Liver (tissue), 8 donors: ENCODE measurements at regions not wholly inside any gene's neighbourhood (a gene's known extent, or its start where the extent isn't known, plus 50 kb on each side); places are given as distances from the start of the nearest gene placed in this dataset.

Source experiments
- DNase-seq: peaks from one replicate; pipeline ENCODE4 v3.0.0-alpha.2; 2017; ENCODE audit warnings: low spot score
- H3K27ac ChIP-seq, 2 donors: one replicate each; pipeline ENCODE4 v1.7.0; 2013; ENCODE audit warnings: inconsistent platforms in 2 of 2, low read length in 2 of 2, control low read depth in 1 of 2, low read depth in 1 of 2, mild to moderate bottlenecking in 1 of 2
- H3K27me3 ChIP-seq, 4 donors: one replicate each; pipeline versions ENCODE4 v1.6.1 to v1.7.0; 2013; ENCODE audit warnings: low read length in 3 of 4, inconsistent platforms in 1 of 4, mild to moderate bottlenecking in 1 of 4, moderate library complexity in 1 of 4; ENCODE audit not compliant: control insufficient read depth in 4 of 4, insufficient read depth in 4 of 4
- H3K36me3 ChIP-seq, 4 donors: one replicate each; pipeline versions ENCODE4 v1.6.1 to v1.7.0; 2013; ENCODE audit warnings: low read length in 3 of 4, mild to moderate bottlenecking in 3 of 4, low read depth in 1 of 4, moderate library complexity in 1 of 4; ENCODE audit not compliant: control insufficient read depth in 4 of 4, insufficient read depth in 3 of 4
- H3K4me1 ChIP-seq, 4 donors: one replicate each; pipeline versions ENCODE4 v1.6.1 to v1.7.0; 2013; ENCODE audit warnings: low read length in 3 of 4, mild to moderate bottlenecking in 3 of 4, moderate library complexity in 1 of 4; ENCODE audit not compliant: control insufficient read depth in 4 of 4, insufficient read depth in 4 of 4
- H3K4me3 ChIP-seq, 3 donors: one replicate each; pipeline versions ENCODE4 v1.6.1 to v1.7.0; 2013; ENCODE audit warnings: low read length in 3 of 3, control low read depth in 1 of 3, low read depth in 1 of 3, mild to moderate bottlenecking in 1 of 3
- H3K9ac ChIP-seq, 2 donors: one replicate each; pipeline ENCODE4 v1.7.0; 2013; ENCODE audit warnings: low read length in 2 of 2, mild to moderate bottlenecking in 2 of 2, moderate library complexity in 2 of 2, control low read depth in 1 of 2, low read depth in 1 of 2
- H3K9me3 ChIP-seq, 4 donors: one replicate each; pipeline versions ENCODE4 v1.6.1 to v1.7.0; 2013; ENCODE audit warnings: low read length in 3 of 4; ENCODE audit not compliant: control insufficient read depth in 4 of 4
- ATF3 ChIP-seq: IDR thresholded peaks from 2 replicates; pipeline ENCODE4 v1.6.1; 2016; ENCODE audit warnings: antibody characterized with exemption
- CTCF ChIP-seq: fragments of 150-350 bp; IDR thresholded peaks from 2 replicates; pipeline ENCODE4 v1.5.1; 2017; ENCODE audit warnings: improper control_type of control experiment, low read depth, low read length; ENCODE audit not compliant: missing input control
- EGR1 ChIP-seq, 2 donors: IDR thresholded peaks; 2 replicates each; pipeline ENCODE4 v1.6.1; 2016 to 2018; ENCODE audit warnings: antibody characterized with exemption in 2 of 2, low read depth in 2 of 2
- FOXA1 ChIP-seq: IDR thresholded peaks from 2 replicates; pipeline ENCODE4 v1.6.1; 2016; ENCODE audit warnings: antibody characterized with exemption
- FOXA2 ChIP-seq: IDR thresholded peaks from 2 replicates; pipeline ENCODE4 v1.6.1; 2016; ENCODE audit warnings: antibody characterized with exemption
- GABPA ChIP-seq, 2 donors: IDR thresholded peaks in 1 of 2; conservative IDR thresholded peaks in 1 of 2; 2 replicates each; pipeline ENCODE4 v1.6.1; 2016; ENCODE audit warnings: antibody characterized with exemption in 2 of 2, mild to moderate bottlenecking in 1 of 2, moderate library complexity in 1 of 2
- HNF4A ChIP-seq, 2 donors: conservative IDR thresholded peaks; 2 replicates each; pipeline ENCODE4 v1.6.1; 2016; ENCODE audit warnings: antibody characterized with exemption in 2 of 2, mild to moderate bottlenecking in 2 of 2
- HNF4G ChIP-seq: IDR thresholded peaks from 2 replicates; pipeline ENCODE4 v1.6.1; 2016; ENCODE audit warnings: antibody characterized with exemption
- JUND ChIP-seq, 2 donors: IDR thresholded peaks; 2 replicates each; pipeline ENCODE4 v1.6.1; 2016; ENCODE audit warnings: antibody characterized with exemption in 2 of 2
- MAX ChIP-seq: IDR thresholded peaks from 2 replicates; pipeline ENCODE4 v1.6.1; 2016; ENCODE audit warnings: antibody characterized with exemption
- NR2F2 ChIP-seq: IDR thresholded peaks from 2 replicates; pipeline ENCODE4 v1.6.1; 2016; ENCODE audit warnings: antibody characterized with exemption
- RAD21 ChIP-seq, 2 donors: IDR thresholded peaks; 2 replicates each; pipeline ENCODE4 v1.6.1; 2016; ENCODE audit warnings: antibody characterized with exemption in 2 of 2, mild to moderate bottlenecking in 2 of 2
- REST ChIP-seq: IDR thresholded peaks from 2 replicates; pipeline ENCODE4 v1.6.1; 2016; ENCODE audit warnings: antibody characterized with exemption, mild to moderate bottlenecking
- RXRA ChIP-seq, 2 donors: IDR thresholded peaks; 2 replicates each; pipeline ENCODE4 v1.6.1; 2017 to 2018; ENCODE audit warnings: antibody characterized with exemption in 2 of 2, mild to moderate bottlenecking in 1 of 2
- SP1 ChIP-seq: IDR thresholded peaks from 2 replicates; pipeline ENCODE4 v1.6.1; 2018; ENCODE audit warnings: antibody characterized with exemption, mild to moderate bottlenecking
- YY1 ChIP-seq: IDR thresholded peaks from 2 replicates; pipeline ENCODE4 v1.6.1; 2016; ENCODE audit warnings: antibody characterized with exemption, mild to moderate bottlenecking
- WGBS: extraction: QIAGEN DNeasy Blood & Tissue Kit; methylation state at CpG from one replicate; pipeline ENCODE4 v1.1.7; 2013; 5-methylcytosine and 5-hydroxymethylcytosine counted together
- TF ChIP-seq, protein P1 (sequence below): IDR thresholded peaks from 2 replicates; pipeline ENCODE4 v1.6.1; 2016; ENCODE audit warnings: antibody characterized with exemption
- donor health status: healthy.
- donor health status: healthy.
- donor health status: healthy.
- donor health status: healthy.
- donor health status: healthy.

DNA sequence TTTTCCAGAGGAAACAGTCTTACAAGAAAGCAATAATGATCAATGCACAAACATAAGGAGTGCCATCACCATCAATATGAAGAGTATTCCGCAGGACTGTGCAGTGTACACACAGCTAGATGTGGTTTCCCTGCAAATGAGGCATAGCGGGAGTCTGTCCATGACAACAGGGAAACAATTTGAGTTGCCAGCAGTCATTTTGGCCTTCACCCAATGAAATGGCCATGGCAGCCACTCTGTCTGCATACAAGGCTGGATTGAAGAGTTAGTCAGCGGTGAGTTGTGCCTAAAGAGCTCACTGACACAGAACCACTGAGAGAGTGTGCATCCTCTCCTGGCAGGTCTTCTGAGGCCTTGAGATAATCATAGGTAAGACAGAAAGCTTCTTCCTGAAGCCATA lies 303.3 kb downstream of the IPMK start:
- no peak for DNase-seq
- 94% methylated on average over 3 of the region's 3 CpGs for WGBS
- Histone ChIP-seq H3K4me3 (no peak overlapping the region), H3K9ac (no peak overlapping the region), H3K27me3 (no peaks in the 10 kb centered on the region), H3K36me3 (no peaks in the 10 kb centered on the region), H3K9me3 (no peaks in the 10 kb centered on the region), H3K4me1 (peaks cover under 1 to 11% (median 3%) of the 10 kb centered on the region in 4 donors), H3K27ac (no peak overlapping the region)
- TF ChIP-seq FOXA2: no peak
- TF ChIP-seq FOXA1: no peak

DNA sequence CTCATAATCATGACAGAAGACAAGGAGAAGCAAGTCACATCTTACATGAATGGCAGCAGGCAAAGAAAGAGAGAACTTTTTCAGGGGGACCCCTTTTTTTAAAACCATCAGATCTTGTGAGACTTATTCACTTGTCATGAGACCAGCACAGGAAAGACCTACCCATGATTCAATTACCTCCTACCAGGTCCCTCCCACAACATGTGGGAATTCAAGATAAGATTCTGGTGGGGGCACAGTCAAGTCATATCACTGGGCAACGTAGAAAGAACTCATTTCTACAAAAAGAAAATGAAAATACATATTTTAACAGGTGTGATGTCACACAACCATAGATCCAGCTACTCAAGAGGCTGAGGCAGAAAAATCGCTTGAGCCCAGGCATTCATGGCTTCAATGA lies 304.1 kb downstream of the IPMK start:
- Histone ChIP-seq H3K27me3 (no peaks in the 10 kb centered on the region), H3K4me1 (peaks cover 2 to 15% (median 7%) of the 10 kb centered on the region in 4 donors), H3K9me3 (no peaks in the 10 kb centered on the region), H3K36me3 (no peaks in the 10 kb centered on the region), H3K27ac (no peak overlapping the region), H3K4me3 (no peak overlapping the region), H3K9ac (no peak overlapping the region)
- TF ChIP-seq CTCF (no peak), HNF4A (conservative IDR thresholded peaks at IDR 0.05) (no peak), RAD21 (IDR thresholded peaks at IDR 0.05) (no peak), ATF3 (no peak), MAX (no peak), FOXA1 (no peak), EGR1 (IDR thresholded peaks at IDR 0.05; ENCODE audit: low read depth in 2 of 2) (no peak), HNF4G (no peak), RXRA (IDR thresholded peaks at IDR 0.05) (no peak), JUND (IDR thresholded peaks at IDR 0.05) (no peak), GABPA (IDR thresholded peaks at IDR 0.05 in 1 of 2, conservative IDR thresholded peaks at IDR 0.05 in 1 of 2) (no peak), YY1 (no peak), FOXA2 (no peak), NR2F2 (no peak), REST (no peak), SP1 (no peak)
- TF ChIP-seq, protein P1, sequence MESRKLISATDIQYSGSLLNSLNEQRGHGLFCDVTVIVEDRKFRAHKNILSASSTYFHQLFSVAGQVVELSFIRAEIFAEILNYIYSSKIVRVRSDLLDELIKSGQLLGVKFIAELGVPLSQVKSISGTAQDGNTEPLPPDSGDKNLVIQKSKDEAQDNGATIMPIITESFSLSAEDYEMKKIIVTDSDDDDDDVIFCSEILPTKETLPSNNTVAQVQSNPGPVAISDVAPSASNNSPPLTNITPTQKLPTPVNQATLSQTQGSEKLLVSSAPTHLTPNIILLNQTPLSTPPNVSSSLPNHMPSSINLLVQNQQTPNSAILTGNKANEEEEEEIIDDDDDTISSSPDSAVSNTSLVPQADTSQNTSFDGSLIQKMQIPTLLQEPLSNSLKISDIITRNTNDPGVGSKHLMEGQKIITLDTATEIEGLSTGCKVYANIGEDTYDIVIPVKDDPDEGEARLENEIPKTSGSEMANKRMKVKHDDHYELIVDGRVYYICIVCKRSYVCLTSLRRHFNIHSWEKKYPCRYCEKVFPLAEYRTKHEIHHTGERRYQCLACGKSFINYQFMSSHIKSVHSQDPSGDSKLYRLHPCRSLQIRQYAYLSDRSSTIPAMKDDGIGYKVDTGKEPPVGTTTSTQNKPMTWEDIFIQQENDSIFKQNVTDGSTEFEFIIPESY: no peak
- no peak for DNase-seq
- WGBS: 78% methylated on average over 2 of the region's 2 CpGs
